ENCODE measurements at regions not wholly inside any gene's neighbourhood (a gene's known extent, or its start where the extent isn't known, plus 50 kb on each side); places are given as distances from the start of the nearest gene placed in this dataset.

DNA sequence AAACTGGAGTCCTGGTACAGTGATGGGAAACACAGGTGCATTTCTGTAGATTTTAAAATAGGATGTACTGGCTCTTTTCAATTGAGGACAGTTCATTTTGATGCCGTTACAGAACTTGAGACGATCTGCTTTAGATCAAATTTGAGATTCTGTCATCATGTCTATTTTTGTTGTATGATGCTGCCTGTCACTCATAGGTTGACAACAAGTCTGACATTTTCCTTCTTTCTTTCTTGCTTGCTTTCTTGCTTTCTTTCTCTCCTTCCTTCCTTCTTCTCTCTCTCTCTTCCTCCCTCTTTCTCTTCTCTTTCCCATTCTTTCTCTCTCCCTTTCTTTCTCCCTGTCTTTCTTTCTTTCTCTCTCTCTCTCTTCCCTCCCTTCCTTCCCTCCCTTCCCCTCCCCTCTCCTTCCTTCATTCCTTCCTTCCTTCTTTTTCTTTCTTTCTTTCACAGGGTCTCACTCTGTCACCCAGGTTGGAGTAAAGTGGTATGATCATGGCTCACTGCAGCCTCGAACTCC is 152.6 kb upstream of the SGK1 start:
- TF ChIP-seq EZH2 (IDR thresholded peaks at IDR 0.05; ENCODE audit: borderline replicate concordance, low read depth, low read length, severe bottlenecking) (no peak), POLR2A (IDR thresholded peaks at IDR 0.05; ENCODE audit: low read depth, low read length) (no peak)
- TF ChIP-seq, protein P1, sequence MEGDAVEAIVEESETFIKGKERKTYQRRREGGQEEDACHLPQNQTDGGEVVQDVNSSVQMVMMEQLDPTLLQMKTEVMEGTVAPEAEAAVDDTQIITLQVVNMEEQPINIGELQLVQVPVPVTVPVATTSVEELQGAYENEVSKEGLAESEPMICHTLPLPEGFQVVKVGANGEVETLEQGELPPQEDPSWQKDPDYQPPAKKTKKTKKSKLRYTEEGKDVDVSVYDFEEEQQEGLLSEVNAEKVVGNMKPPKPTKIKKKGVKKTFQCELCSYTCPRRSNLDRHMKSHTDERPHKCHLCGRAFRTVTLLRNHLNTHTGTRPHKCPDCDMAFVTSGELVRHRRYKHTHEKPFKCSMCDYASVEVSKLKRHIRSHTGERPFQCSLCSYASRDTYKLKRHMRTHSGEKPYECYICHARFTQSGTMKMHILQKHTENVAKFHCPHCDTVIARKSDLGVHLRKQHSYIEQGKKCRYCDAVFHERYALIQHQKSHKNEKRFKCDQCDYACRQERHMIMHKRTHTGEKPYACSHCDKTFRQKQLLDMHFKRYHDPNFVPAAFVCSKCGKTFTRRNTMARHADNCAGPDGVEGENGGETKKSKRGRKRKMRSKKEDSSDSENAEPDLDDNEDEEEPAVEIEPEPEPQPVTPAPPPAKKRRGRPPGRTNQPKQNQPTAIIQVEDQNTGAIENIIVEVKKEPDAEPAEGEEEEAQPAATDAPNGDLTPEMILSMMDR (IDR thresholded peaks at IDR 0.05; ENCODE audit: extremely low read depth in 1 of 2, insufficient read depth in 1 of 2, low read depth in 1 of 2, low read length in 2 of 2): no peak

Data from endothelial cell of umbilical vein (primary cell).